ENCODE measurements at regions not wholly inside any gene's neighbourhood (a gene's known extent, or its start where the extent isn't known, plus 50 kb on each side); places are given as distances from the start of the nearest gene placed in this dataset.

GRCh38 chr10:71156436-71156835, 55.9 kb upstream of the UNC5B start:
- no peak for TF ChIP-seq NFIC (IDR thresholded peaks at IDR 0.05)
- no peak for TF ChIP-seq YY1 (IDR thresholded peaks at IDR 0.05; ENCODE audit: low read depth)
- no peak for TF ChIP-seq TEAD4 (IDR thresholded peaks at IDR 0.05)
- TF ChIP-seq CEBPB (IDR thresholded peaks at IDR 0.05) = no peak
- no peak for TF ChIP-seq RAD21 (IDR thresholded peaks at IDR 0.05; ENCODE audit: low read depth)
- TF ChIP-seq CREB1 (IDR thresholded peaks at IDR 0.05; ENCODE audit: low read depth) = no peak
- no peak for TF ChIP-seq USF1 (IDR thresholded peaks at IDR 0.05)
- no peak for TF ChIP-seq MAX (IDR thresholded peaks at IDR 0.05)
- TF ChIP-seq TAF1 (IDR thresholded peaks at IDR 0.05; ENCODE audit: low read depth) = no peak
- TF ChIP-seq TCF12 (IDR thresholded peaks at IDR 0.05; ENCODE audit: low read depth) = no peak

- TF ChIP-seq EGR1 (IDR thresholded peaks at IDR 0.05) (no peak), EP300 (IDR thresholded peaks at IDR 0.05; ENCODE audit: borderline replicate concordance) (no peak), MAX (IDR thresholded peaks at IDR 0.05) (no peak), CREB1 (IDR thresholded peaks at IDR 0.05; ENCODE audit: low read depth) (no peak), RAD21 (IDR thresholded peaks at IDR 0.05; ENCODE audit: low read depth) (no peak), FOXM1 (IDR thresholded peaks at IDR 0.05; ENCODE audit: borderline replicate concordance, low read depth) (no peak)
Observed at GRCh38 chr10:71157435-71157834, 54.9 kb upstream of the UNC5B start.

- no peak for TF ChIP-seq REST (IDR thresholded peaks at IDR 0.05; ENCODE audit: low read depth)
- no peak for TF ChIP-seq TAF1 (IDR thresholded peaks at IDR 0.05; ENCODE audit: low read depth)
- TF ChIP-seq ZBTB7A (IDR thresholded peaks at IDR 0.05; ENCODE audit: low read depth) = no peak
Observed at GRCh38 chr10:71158251-71158650, 54.1 kb upstream of the UNC5B start.

- TF ChIP-seq MAX (IDR thresholded peaks at IDR 0.05) = no peak
Observed at GRCh38 chr10:71158902-71159301, 53.5 kb upstream of the UNC5B start.

- TF ChIP-seq TCF12 (IDR thresholded peaks at IDR 0.05; ENCODE audit: low read depth) (no peak), USF1 (IDR thresholded peaks at IDR 0.05) (no peak), CEBPB (IDR thresholded peaks at IDR 0.05) (no peak), NFIC (IDR thresholded peaks at IDR 0.05) (no peak), REST (IDR thresholded peaks at IDR 0.05; ENCODE audit: low read depth) (no peak), YY1 (IDR thresholded peaks at IDR 0.05; ENCODE audit: low read depth) (no peak), RAD21 (IDR thresholded peaks at IDR 0.05; ENCODE audit: low read depth) (no peak), MAX (IDR thresholded peaks at IDR 0.05) (no peak), TEAD4 (IDR thresholded peaks at IDR 0.05) (no peak), EP300 (IDR thresholded peaks at IDR 0.05; ENCODE audit: borderline replicate concordance) (no peak), FOXM1 (IDR thresholded peaks at IDR 0.05; ENCODE audit: borderline replicate concordance, low read depth) (no peak), CREB1 (IDR thresholded peaks at IDR 0.05; ENCODE audit: low read depth) (no peak), ZBTB7A (IDR thresholded peaks at IDR 0.05; ENCODE audit: low read depth) (no peak), EGR1 (IDR thresholded peaks at IDR 0.05) (no peak)
Observed at GRCh38 chr10:71159892-71160291, 52.5 kb upstream of the UNC5B start.

GRCh38 chr10:71161425-71161824, 50.9 kb upstream of the UNC5B start:
- TF ChIP-seq RAD21 (IDR thresholded peaks at IDR 0.05; ENCODE audit: low read depth) (no peak), YY1 (IDR thresholded peaks at IDR 0.05; ENCODE audit: low read depth) (no peak), FOXM1 (IDR thresholded peaks at IDR 0.05; ENCODE audit: borderline replicate concordance, low read depth) (no peak), MAX (IDR thresholded peaks at IDR 0.05) (no peak), ZBTB7A (IDR thresholded peaks at IDR 0.05; ENCODE audit: low read depth) (no peak), TAF1 (IDR thresholded peaks at IDR 0.05; ENCODE audit: low read depth) (no peak), NFIC (IDR thresholded peaks at IDR 0.05) (no peak), TCF12 (IDR thresholded peaks at IDR 0.05; ENCODE audit: low read depth) (no peak), TEAD4 (IDR thresholded peaks at IDR 0.05) (no peak), EGR1 (IDR thresholded peaks at IDR 0.05) (no peak), EP300 (IDR thresholded peaks at IDR 0.05; ENCODE audit: borderline replicate concordance) (no peak), CREB1 (IDR thresholded peaks at IDR 0.05; ENCODE audit: low read depth) (no peak), REST (IDR thresholded peaks at IDR 0.05; ENCODE audit: low read depth) (no peak), USF1 (IDR thresholded peaks at IDR 0.05) (no peak)

Data from Ishikawa (cell line).